T-helper 2 cell treated with Interferon-gamma antibody and Interleukin-4, amounts not matched to agents 100 ng/mL and 5 ng/mL, for 36 hours (primary cell): ENCODE measurements at regions not wholly inside any gene's neighbourhood (a gene's known extent, or its start where the extent isn't known, plus 50 kb on each side); places are given as distances from the start of the nearest gene placed in this dataset.
"Not testable (repeated sequence)": the region's sequence is repeated elsewhere in the genome, so short reads cannot be mapped to it uniquely, and the experiment has no call there.

Experiments used
- intact Hi-C: fragments of 100-400 bp; cut with micrococcal nuclease; formaldehyde crosslinking; loops from one replicate; pipeline ENCODE4 v1.15.1; 2023

DNA sequence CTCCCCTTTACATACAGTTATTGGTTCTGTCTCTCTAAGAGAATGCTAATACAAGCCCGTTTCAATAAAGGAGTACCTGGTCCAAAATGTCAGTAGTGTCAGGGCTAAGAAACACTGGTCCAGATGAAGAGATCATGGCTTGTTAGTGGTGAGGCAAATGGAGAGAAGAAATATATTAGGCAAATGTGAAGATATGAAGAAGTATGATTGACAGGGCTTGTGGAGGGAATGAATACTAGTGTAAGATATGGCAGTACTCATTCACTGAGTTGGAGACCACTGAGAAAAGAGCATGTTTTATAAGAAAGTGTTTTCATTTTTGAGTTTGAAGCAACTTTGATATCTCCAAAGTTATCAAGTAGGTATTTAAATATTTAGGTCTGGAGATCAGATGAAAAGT, 290.5 kb upstream of the MEF2C start:
- intact Hi-C loops: no loop called here

DNA sequence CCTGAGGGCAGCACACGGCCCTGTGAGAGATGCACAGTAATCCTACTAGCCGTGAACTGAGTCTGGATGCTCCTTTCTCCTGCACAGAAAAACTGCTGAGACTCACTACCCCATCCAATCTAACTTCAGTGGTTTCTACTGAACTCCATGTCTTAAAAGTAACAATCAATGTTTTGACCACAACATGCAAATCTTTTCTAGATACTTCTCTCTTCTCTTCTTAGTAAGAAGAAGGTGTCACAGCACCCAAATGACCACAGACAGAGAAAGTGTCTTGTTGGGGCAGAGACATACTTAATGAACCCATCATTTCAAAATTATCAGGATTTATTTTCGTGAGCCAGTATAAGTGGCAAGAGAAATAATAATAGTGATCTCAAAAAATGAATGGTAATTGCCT, 285.8 kb upstream of the MEF2C start:
- intact Hi-C loops: no loop called here

DNA sequence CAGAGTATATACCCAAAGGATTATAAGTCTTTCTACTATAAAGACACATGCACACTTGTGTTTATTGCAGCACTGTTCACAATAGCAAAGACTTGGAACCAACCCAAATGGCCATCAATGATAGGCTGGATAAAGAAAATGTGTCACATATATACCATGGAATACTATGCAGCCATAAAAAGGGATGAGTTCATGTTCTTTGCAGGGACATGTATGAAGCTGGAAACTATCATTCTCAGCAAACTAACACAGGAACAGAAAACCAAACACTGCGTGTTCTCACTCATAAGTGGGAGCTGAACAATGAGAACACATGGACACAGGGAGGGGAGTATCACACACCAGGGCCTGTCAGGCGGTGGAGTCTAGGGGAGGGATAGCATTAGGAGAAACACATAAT, 281.7 kb upstream of the MEF2C start:
- intact Hi-C loops: not testable (repeated sequence)

DNA sequence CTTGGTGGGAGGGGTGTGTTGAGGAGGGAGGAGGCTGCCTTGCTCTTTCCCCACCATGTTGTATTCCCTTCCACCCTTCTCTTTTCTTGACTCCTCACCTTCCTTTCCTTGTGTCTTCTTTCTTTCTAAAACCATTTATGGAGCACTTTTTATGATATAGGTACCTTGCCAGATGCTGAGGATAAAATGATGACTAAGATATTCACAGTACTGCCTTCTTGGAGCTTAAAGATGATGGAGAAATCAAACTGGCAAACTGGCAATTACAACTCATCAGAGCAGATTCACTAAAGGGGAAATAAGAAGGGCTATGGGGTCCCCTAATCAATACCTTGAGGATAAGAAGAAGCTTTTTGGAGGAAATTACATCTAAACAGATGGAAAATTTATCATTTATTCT, 273.2 kb upstream of the MEF2C start:
- intact Hi-C loops: no loop called here

DNA sequence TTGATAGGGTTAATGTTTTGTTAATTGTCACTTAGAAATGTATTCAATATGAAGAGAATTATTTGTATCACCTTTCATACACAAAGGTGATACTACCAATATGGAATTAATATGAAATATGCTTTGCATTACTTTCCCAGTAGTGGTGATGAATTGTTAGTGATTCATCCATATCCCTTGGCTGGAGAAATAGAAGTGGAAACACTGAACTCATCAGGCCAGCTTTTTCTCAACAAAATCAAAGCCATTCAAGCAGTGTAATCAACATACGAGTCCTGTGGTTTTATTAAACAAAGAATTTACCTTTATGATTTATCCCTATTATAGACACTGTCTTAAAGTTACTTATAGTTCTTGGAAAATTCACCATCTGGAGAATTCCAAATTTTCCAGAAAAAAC, 264.0 kb upstream of the MEF2C start:
- intact Hi-C loops: no loop called here

DNA sequence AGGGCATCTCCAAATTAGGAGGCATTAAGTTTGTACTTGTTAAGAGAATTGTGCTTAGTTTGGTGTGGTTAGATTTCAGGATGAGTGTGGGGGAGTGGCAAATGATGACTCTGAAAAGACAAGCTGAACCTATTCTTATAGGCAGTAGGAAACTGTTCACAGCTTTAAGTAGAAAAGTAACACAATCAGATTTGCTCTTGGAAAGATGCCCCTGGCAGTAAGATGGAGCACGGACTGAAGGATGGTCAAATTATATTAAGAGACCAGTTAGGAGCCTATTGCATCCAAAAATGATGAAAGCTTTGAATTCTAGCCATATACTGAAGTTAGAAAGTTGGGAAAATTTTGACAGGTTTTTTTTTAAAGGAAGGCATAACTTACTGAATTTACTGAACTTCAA, 254.2 kb upstream of the MEF2C start:
- intact Hi-C loops: no loop called here

DNA sequence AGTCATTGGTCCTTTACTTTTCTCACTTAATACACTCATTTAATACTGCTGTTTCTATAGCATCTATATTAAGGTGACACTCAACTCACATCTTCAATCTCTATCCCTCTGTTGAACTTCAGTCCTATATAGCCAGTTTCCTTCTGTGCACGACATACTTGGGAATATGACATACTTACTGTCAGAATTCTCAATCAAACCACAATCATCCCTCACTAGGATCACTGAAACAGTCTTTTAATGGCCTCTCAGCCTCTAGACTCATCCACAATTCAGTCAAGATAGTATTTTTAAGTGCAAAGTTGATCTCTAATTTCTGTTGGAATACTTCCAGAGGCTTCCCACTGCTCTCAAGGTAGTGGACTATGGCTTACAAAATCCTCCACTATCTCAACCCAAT, 251.0 kb upstream of the MEF2C start:
- intact Hi-C loops: no loop called here

DNA sequence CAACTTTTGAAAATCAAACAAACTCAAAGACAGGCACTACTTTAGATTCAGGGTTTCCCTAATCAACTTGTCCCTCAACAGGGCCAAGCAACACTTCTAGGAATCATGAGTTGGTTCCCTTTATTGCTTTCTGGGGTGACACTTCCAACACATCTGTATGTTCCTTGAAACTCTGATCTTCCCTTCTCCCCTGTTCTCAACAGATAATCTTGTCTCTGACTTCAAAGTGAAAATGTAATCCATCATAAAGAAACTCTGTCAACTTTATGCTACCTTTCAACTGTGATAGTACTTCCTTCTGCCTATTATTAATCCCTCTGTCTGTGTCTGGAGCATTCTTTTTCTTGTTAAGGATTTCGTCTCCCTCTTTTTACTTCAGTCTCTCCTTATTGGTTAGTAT, 250.1 kb upstream of the MEF2C start:
- intact Hi-C loops: no loop called here

DNA sequence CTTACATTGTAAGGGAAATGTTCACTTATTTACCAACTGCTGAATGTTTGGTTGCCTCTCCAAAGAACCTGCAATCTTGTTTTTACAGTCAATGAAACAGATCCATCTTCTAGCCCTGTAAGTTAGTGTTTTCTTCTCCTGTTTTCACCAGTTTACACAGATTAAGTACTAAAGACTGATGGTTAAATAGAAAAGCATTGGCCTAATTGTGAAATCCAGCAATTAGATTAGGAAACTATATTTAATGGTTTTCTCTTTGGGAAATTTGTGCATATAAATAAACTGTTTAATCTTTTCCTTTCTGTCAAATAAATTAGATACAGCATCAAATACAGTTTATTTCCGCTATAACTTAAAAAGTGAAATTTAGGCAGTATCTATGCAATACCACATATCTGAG, 247.9 kb upstream of the MEF2C start:
- intact Hi-C loops: no loop called here

DNA sequence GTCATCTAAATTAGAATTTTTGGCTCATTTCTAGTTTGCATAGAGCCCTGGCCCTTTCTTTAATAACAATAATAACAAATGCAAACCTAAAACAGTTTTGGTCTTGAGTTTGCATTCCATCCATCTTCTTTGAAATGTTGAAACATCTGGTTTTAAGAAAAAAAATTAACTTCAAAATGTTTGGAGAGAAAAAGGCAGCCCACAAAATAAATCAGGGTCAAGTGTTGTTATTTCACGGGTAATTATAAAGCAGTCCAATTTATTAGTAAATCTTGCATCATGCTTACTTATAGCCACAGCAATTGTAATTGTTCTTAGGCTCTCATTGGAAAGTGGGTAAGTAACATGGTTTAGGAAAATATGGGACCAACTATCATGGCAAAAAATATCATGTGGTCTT, 247.0 kb upstream of the MEF2C start:
- intact Hi-C loops: no loop called here

DNA sequence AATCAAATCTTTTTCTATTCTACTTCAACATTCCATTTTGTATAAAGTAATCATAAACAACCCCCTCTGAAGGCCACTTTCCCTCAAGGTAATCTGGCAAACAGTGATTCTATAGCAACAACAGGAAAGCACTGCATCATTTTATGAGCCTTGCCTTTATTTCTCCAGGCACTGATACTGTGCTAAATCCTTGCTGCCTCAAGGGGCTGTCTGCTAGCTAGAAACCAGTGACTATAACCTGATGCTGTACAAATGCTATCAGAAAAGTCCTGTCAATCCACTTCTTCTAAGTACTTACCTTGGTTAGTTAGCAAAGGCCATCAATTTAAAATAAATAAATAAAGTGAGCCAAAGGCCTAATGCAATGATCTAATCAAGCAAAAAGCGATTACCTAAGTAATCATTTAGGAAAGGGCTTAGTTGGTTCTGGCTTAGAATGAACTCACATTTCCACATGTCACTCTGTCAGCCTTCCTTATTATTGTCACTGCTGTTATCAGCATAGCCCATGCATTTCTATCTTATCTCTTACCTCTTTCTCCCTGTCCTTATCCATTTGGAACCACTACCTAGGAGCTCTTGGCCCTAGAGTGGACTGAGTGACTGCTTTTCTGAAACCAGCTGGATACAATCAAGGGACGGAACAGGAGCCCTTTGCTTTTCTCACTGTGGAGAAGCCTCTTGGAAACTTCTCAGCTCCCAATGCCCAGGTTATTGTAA, 246.1 kb upstream of the MEF2C start:
- intact Hi-C loops: no loop called here

DNA sequence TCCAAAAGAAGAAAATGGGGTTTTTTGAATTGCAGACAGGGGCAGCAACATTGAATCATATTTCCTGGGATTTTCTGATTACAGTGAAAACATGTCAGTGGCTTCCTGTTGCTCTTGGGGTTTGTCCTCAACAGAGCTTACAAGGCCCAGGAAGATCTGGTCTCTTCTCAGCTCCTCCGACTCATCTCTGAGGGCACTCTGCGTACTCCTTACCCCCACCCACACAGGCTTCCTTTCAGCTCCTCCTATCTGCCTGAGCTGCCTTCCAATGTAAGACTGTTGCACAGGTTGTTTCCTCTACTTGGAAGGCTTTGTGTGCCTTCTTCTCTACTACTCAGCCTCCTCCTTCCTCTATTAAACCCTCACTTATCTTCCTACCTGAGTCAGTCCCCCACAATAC, 245.1 kb upstream of the MEF2C start:
- intact Hi-C loops: no loop called here

DNA sequence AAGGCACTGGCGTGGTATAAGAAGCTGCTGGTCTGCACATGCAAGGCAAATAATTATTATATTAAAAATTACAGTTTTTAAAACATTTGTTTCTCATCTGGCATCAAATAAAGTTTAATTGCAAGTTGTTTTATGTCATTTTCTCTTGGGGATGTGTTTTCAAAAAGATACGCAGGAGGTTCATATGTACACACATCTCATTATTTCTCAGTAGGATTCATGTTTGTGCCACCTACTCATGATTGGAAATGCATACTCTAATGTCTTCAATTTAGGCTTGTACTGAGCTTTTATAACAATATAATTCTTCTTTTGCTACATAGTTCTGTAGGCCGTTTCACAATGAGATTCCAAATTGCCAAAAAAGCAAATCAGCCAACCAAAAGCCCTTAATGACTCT, 244.2 kb upstream of the MEF2C start:
- intact Hi-C loops: no loop called here

DNA sequence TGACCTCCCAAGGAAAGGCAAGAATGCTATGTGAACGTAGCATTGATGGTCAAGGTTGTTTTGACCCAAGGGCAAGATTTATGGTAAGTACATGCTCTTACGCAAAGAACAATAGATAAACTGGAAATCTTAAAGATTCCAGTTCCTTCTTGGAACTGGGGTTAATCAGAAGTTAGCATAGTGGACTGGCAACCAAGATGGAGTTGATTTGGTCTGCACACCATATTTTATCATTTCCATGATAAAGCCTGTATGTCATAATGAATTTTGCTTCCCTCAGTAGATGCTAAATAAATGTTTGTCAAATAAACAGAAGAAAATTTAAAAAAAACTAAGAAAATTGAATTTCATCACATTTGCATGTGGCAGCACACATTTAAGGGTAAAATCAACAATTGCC, 242.4 kb upstream of the MEF2C start:
- intact Hi-C loops: no loop called here

DNA sequence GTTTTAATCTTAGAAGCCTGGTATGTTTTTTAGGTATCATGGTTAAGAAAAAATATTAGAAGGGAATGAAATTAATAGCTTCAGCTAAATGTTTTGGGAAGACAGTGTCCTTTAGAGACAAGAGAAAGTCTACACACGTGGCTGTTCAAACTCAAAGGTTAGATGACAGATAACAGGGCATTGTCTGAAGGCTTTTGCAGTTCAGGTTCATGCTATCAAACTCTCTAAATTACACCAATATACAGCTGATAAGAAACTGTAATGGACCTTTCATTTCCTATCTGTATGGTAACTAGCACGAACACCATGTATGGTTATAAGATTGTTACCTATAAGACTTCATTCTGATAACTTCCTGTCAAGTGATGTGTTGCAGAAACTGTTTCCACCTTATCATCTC, 240.6 kb upstream of the MEF2C start:
- intact Hi-C loops: no loop called here

DNA sequence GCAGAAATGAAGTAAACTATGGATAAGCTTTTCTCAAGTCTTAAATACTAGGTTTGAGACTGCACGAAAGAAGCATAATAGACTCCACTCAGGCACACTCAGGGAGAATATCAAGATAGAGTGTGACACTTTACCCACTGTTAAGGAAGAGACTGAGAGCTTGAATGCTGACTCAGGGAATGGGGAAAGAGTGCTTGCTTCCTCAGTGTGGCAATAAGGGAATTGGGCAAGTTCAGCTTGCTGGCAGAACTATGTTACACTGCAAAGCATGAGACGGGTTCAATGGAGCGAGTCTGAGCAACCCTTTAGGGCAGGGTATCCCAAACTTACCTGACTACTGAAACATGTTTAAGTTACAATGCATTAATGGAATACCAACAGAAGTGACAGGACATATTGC, 237.7 kb upstream of the MEF2C start:
- intact Hi-C loops: no loop called here

DNA sequence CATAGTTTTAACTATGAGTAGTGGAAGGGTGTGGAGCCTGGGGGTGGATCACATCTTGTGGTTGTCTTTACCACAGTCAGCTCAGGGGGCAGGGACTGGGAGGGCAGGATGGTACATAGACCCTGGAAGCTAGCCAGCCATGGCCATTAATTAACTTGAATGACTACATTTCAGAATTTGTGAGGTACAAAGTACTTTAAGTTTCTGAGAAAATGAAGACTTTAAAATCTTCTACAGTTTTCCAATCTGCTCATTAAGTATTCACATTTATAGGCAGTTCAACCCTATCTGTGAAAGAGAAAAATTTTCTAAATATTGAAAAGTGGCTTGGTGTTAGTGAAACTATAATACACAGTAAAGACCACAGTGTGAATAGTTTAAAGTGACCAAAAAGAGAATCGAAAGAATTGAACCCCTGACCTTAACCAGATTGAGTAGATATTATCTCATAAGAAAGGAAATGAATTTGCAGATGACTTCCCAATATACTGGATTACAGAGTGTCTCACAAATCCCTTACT, 234.2 kb upstream of the MEF2C start:
- intact Hi-C loops: no loop called here

DNA sequence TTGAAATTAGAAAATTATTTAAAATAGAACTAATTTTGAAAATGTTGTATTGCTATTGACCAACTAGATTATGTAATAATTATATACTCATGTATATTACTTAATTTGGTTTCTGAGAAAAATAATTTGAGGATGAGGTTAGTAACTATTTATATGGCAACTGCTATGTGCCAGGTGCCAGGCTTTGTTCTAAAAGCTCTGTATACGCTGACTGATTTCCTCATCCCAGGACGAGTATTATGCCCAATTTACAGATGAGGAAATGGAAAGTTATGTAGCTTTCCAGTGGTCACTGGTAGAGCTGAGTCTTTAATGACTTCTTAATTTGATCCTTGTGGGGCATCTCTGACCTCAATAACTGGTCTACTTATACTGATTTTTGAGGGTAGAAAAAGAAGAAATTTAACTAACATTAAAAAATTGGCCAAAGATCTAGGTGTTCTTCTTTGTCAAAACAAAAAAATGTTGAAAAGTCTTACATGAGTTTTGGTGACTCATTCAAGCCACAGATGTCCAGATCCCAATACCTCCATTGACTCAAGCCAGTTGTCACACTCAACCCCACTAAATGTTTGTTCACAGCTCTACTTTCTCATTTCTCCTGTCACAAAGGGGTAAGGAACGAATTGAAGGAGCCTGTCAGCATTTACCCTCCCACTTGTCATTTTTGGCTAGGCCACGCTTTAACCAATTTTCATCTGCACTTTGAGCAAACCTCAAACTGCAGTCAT, 228.1 kb upstream of the MEF2C start:
- intact Hi-C loops: no loop called here

DNA sequence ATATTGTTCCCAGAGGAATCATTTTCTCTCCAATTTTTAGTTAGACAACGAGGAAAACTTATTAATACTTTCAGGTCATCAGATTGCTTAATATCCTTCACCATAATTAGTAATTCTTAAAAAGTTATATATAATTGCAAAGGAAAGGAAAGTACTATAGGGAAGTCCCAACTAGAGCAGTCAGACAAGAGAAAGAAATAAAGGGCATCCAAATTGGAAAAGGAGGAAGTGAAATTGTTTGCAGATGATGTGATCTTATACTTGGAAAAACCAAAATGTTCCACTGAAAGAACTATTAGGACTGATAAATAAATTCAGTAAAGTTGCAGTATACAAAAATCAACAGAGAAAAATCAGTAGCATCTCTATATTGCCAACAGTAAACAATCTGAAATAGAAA, 223.5 kb upstream of the MEF2C start:
- intact Hi-C loops: no loop called here

DNA sequence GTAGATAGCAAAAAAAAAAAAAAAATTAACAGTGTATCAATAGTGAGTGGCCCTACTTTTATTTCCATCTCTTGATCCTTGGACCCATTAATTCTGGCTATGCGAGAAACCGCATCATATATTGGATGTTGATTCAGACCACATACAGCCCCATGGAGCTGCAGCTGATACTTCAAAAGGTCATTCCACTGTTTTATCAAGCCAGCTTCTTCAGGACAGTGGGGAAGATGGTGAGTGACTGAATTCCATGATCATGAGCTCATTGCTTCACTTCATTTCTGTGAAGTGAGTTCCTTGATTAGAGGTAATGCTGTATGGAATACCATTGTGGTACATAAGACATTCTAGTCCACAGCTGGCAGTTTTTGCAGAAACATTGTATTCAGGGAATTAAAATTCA, 222.9 kb upstream of the MEF2C start:
- intact Hi-C loops: no loop called here

DNA sequence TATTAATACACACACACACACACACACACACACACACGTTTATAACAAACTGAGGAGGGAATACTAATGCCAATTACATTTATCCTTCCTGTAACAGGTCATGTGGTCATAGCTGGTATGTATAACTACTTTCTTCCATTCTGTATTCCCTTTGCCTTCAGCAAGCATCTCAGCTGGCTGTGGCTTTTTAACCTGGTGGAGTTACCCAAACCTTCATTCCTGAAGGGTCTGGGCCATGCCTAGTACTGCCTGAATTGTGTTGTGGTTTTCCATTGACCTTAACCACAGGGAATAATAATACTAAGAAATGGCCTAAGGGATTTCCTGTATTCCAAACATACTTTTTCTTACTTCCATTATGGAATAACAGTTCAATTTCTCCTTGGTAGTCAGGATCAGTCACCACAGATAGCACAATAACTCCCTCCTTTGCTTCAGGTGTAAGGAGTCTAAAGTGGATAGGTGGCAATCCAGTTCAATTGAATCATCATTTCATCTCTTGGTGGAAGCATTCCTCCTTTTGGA, 222.2 kb upstream of the MEF2C start:
- intact Hi-C loops: no loop called here

DNA sequence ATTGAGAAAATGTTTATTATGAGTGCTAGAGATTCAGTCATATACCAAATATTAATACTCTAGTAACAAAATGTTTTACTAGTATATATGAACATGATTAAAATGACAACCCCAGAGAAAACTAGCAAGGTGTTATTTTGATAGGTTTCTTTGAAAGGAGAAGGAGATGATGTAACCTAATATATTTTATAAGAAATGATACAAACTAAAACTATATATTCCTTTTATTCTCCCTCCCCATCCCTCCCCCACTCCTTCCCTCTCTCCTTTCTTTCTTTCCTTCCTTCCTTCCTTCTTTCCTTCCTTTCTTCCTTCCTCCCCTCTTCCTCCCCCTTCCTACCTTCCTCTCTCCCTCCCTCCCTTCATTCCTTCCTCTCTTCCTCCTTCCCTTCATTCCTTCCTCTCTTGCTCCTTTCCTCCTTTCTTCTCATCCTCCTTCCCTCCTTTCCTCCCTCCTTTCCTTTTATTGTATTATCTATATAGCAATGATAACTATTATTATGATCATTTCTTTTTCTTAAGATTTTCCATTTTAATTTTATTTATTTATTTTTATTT, 215.3 kb upstream of the MEF2C start:
- intact Hi-C loops: no loop called here

DNA sequence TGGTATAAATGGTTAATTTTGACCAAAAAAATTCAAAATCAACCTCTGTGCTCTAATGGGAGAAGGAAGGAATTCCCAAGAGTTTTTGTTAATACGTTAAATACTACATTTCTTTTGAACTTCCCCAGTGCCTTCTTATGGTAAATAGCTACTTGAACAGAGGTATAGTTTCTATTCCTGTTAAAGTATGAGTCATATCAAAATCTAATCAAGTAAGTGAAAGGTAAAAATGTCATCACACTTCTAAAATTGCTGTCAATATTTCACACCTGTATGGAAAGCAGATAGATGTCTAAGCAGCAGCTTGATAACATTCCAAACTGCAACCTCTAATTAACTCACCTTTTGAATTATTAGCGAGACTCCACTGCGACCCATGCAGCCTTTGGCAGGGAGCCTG, 214.1 kb upstream of the MEF2C start:
- intact Hi-C loops: no loop called here
